Liver (tissue), 7 donors: ENCODE measurements at regions not wholly inside any gene's neighbourhood (a gene's known extent, or its start where the extent isn't known, plus 50 kb on each side); places are given as distances from the start of the nearest gene placed in this dataset.

ENCODE experiments used
- DNase-seq: peaks from one replicate; pipeline ENCODE4 v3.0.0-alpha.2; 2017; ENCODE audit warnings: low spot score
- H3K27ac ChIP-seq, 2 donors: one replicate each; pipeline ENCODE4 v1.7.0; 2013; ENCODE audit warnings: inconsistent platforms in 2 of 2, low read length in 2 of 2, control low read depth in 1 of 2, low read depth in 1 of 2, mild to moderate bottlenecking in 1 of 2
- H3K27me3 ChIP-seq, 4 donors: one replicate each; pipeline versions ENCODE4 v1.6.1 to v1.7.0; 2013; ENCODE audit warnings: low read length in 3 of 4, inconsistent platforms in 1 of 4, mild to moderate bottlenecking in 1 of 4, moderate library complexity in 1 of 4; ENCODE audit not compliant: control insufficient read depth in 4 of 4, insufficient read depth in 4 of 4
- H3K36me3 ChIP-seq, 4 donors: one replicate each; pipeline versions ENCODE4 v1.6.1 to v1.7.0; 2013; ENCODE audit warnings: low read length in 3 of 4, mild to moderate bottlenecking in 3 of 4, low read depth in 1 of 4, moderate library complexity in 1 of 4; ENCODE audit not compliant: control insufficient read depth in 4 of 4, insufficient read depth in 3 of 4
- H3K4me1 ChIP-seq, 4 donors: one replicate each; pipeline versions ENCODE4 v1.6.1 to v1.7.0; 2013; ENCODE audit warnings: low read length in 3 of 4, mild to moderate bottlenecking in 3 of 4, moderate library complexity in 1 of 4; ENCODE audit not compliant: control insufficient read depth in 4 of 4, insufficient read depth in 4 of 4
- H3K4me3 ChIP-seq, 3 donors: one replicate each; pipeline versions ENCODE4 v1.6.1 to v1.7.0; 2013; ENCODE audit warnings: low read length in 3 of 3, control low read depth in 1 of 3, low read depth in 1 of 3, mild to moderate bottlenecking in 1 of 3
- H3K9ac ChIP-seq, 2 donors: one replicate each; pipeline ENCODE4 v1.7.0; 2013; ENCODE audit warnings: low read length in 2 of 2, mild to moderate bottlenecking in 2 of 2, moderate library complexity in 2 of 2, control low read depth in 1 of 2, low read depth in 1 of 2
- H3K9me3 ChIP-seq, 4 donors: one replicate each; pipeline versions ENCODE4 v1.6.1 to v1.7.0; 2013; ENCODE audit warnings: low read length in 3 of 4; ENCODE audit not compliant: control insufficient read depth in 4 of 4
- FOXA1 ChIP-seq: IDR thresholded peaks from 2 replicates; pipeline ENCODE4 v1.6.1; 2016; ENCODE audit warnings: antibody characterized with exemption
- FOXA2 ChIP-seq: IDR thresholded peaks from 2 replicates; pipeline ENCODE4 v1.6.1; 2016; ENCODE audit warnings: antibody characterized with exemption
- GABPA ChIP-seq, 2 donors: IDR thresholded peaks in 1 of 2; conservative IDR thresholded peaks in 1 of 2; 2 replicates each; pipeline ENCODE4 v1.6.1; 2016; ENCODE audit warnings: antibody characterized with exemption in 2 of 2, mild to moderate bottlenecking in 1 of 2, moderate library complexity in 1 of 2
- HNF4A ChIP-seq, 2 donors: conservative IDR thresholded peaks; 2 replicates each; pipeline ENCODE4 v1.6.1; 2016; ENCODE audit warnings: antibody characterized with exemption in 2 of 2, mild to moderate bottlenecking in 2 of 2
- HNF4G ChIP-seq: IDR thresholded peaks from 2 replicates; pipeline ENCODE4 v1.6.1; 2016; ENCODE audit warnings: antibody characterized with exemption
- JUND ChIP-seq, 2 donors: IDR thresholded peaks; 2 replicates each; pipeline ENCODE4 v1.6.1; 2016; ENCODE audit warnings: antibody characterized with exemption in 2 of 2
- NR2F2 ChIP-seq: IDR thresholded peaks from 2 replicates; pipeline ENCODE4 v1.6.1; 2016; ENCODE audit warnings: antibody characterized with exemption
- RAD21 ChIP-seq, 2 donors: IDR thresholded peaks; 2 replicates each; pipeline ENCODE4 v1.6.1; 2016; ENCODE audit warnings: antibody characterized with exemption in 2 of 2, mild to moderate bottlenecking in 2 of 2
- RXRA ChIP-seq, 2 donors: IDR thresholded peaks; 2 replicates each; pipeline ENCODE4 v1.6.1; 2017 to 2018; ENCODE audit warnings: antibody characterized with exemption in 2 of 2, mild to moderate bottlenecking in 1 of 2
- SP1 ChIP-seq: IDR thresholded peaks from 2 replicates; pipeline ENCODE4 v1.6.1; 2018; ENCODE audit warnings: antibody characterized with exemption, mild to moderate bottlenecking
- TAF1 ChIP-seq: conservative IDR thresholded peaks from 2 replicates; pipeline ENCODE4 v1.6.1; 2016; ENCODE audit warnings: antibody characterized with exemption, mild to moderate bottlenecking
- YY1 ChIP-seq: IDR thresholded peaks from 2 replicates; pipeline ENCODE4 v1.6.1; 2016; ENCODE audit warnings: antibody characterized with exemption, mild to moderate bottlenecking
- WGBS: extraction: QIAGEN DNeasy Blood & Tissue Kit; methylation state at CpG from one replicate; pipeline ENCODE4 v1.1.7; 2013; 5-methylcytosine and 5-hydroxymethylcytosine counted together
- TF ChIP-seq, protein P1 (sequence below): IDR thresholded peaks from 2 replicates; pipeline ENCODE4 v1.6.1; 2016; ENCODE audit warnings: antibody characterized with exemption
- TF ChIP-seq, protein P2 (sequence below): IDR thresholded peaks from 2 replicates; pipeline ENCODE4 v1.6.1; 2016; ENCODE audit warnings: antibody characterized with exemption
- TF ChIP-seq, protein P3 (sequence below): IDR thresholded peaks from 2 replicates; pipeline ENCODE4 v1.6.1; 2016; ENCODE audit warnings: antibody characterized with exemption, mild to moderate bottlenecking
- TF ChIP-seq, protein P4 (sequence below): IDR thresholded peaks from 2 replicates; pipeline ENCODE4 v1.6.1; 2016; ENCODE audit warnings: antibody characterized with exemption
- donor health status: healthy.
- donor health status: healthy.
- donor health status: healthy.
- donor health status: healthy.

- H3K9me3 ChIP-seq, result no peaks in the 10 kb centered on the region
- H3K9ac ChIP-seq, result no peak overlapping the region
- TF ChIP-seq RXRA (IDR thresholded peaks at IDR 0.05) (no peak), SP1 (no peak), FOXA2 (no peak), TAF1 (no peak), JUND (IDR thresholded peaks at IDR 0.05) (no peak), HNF4A (conservative IDR thresholded peaks at IDR 0.05) (no peak), YY1 (no peak), RAD21 (IDR thresholded peaks at IDR 0.05) (no peak), NR2F2 (no peak)
- TF ChIP-seq, protein P1, sequence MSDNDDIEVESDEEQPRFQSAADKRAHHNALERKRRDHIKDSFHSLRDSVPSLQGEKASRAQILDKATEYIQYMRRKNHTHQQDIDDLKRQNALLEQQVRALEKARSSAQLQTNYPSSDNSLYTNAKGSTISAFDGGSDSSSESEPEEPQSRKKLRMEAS, result no peak
- TF ChIP-seq, protein P2, sequence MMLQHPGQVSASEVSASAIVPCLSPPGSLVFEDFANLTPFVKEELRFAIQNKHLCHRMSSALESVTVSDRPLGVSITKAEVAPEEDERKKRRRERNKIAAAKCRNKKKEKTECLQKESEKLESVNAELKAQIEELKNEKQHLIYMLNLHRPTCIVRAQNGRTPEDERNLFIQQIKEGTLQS, result no peak
- TF ChIP-seq, protein P3, sequence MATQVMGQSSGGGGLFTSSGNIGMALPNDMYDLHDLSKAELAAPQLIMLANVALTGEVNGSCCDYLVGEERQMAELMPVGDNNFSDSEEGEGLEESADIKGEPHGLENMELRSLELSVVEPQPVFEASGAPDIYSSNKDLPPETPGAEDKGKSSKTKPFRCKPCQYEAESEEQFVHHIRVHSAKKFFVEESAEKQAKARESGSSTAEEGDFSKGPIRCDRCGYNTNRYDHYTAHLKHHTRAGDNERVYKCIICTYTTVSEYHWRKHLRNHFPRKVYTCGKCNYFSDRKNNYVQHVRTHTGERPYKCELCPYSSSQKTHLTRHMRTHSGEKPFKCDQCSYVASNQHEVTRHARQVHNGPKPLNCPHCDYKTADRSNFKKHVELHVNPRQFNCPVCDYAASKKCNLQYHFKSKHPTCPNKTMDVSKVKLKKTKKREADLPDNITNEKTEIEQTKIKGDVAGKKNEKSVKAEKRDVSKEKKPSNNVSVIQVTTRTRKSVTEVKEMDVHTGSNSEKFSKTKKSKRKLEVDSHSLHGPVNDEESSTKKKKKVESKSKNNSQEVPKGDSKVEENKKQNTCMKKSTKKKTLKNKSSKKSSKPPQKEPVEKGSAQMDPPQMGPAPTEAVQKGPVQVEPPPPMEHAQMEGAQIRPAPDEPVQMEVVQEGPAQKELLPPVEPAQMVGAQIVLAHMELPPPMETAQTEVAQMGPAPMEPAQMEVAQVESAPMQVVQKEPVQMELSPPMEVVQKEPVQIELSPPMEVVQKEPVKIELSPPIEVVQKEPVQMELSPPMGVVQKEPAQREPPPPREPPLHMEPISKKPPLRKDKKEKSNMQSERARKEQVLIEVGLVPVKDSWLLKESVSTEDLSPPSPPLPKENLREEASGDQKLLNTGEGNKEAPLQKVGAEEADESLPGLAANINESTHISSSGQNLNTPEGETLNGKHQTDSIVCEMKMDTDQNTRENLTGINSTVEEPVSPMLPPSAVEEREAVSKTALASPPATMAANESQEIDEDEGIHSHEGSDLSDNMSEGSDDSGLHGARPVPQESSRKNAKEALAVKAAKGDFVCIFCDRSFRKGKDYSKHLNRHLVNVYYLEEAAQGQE, result no peak
- H3K4me1 ChIP-seq, result no peaks in the 10 kb centered on the region
- WGBS, result 90% methylated on average over 5 of the region's 5 CpGs
- H3K36me3 ChIP-seq, result no peaks in the 10 kb centered on the region
- no peak for DNase-seq
- no peaks in the 10 kb centered on the region for H3K27me3 ChIP-seq
- H3K27ac ChIP-seq, result no peak overlapping the region
- no peak overlapping the region for H3K4me3 ChIP-seq
Observed at GRCh38 chr5:89086390-89087086, 203.6 kb upstream of the MEF2C start.

DNA sequence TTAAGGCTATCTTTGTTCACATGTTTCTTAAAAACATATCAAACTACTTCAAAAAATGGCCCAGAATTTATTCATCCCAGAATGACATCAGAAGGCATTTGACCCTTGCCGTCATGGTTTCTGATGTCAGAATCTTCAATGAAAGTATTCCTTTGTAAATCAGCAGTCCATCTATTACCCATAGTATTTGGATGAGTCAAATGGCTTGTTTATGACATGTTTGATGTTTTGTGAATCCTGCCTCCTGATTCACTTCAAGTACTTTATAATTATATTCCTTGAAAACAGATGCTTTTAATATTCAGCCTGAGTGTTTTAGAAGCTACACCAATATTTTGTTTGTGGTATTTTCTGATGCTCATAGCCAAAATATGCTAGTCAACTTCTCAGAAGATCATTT, 200.8 kb upstream of the MEF2C start:
- H3K9ac ChIP-seq, result no peak overlapping the region

GRCh38 chr5:89081360-89081759, 198.4 kb upstream of the MEF2C start:
- H3K4me1 ChIP-seq, result no peaks in the 10 kb centered on the region
- TF ChIP-seq SP1, result no peak
- TF ChIP-seq FOXA2, result no peak
- TF ChIP-seq, protein P4, sequence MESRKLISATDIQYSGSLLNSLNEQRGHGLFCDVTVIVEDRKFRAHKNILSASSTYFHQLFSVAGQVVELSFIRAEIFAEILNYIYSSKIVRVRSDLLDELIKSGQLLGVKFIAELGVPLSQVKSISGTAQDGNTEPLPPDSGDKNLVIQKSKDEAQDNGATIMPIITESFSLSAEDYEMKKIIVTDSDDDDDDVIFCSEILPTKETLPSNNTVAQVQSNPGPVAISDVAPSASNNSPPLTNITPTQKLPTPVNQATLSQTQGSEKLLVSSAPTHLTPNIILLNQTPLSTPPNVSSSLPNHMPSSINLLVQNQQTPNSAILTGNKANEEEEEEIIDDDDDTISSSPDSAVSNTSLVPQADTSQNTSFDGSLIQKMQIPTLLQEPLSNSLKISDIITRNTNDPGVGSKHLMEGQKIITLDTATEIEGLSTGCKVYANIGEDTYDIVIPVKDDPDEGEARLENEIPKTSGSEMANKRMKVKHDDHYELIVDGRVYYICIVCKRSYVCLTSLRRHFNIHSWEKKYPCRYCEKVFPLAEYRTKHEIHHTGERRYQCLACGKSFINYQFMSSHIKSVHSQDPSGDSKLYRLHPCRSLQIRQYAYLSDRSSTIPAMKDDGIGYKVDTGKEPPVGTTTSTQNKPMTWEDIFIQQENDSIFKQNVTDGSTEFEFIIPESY, result no peak
- TF ChIP-seq GABPA (IDR thresholded peaks at IDR 0.05 in 1 of 2, conservative IDR thresholded peaks at IDR 0.05 in 1 of 2), result no peak
- TF ChIP-seq FOXA1, result no peak
- TF ChIP-seq, protein P3, result no peak
- no peak for TF ChIP-seq HNF4A (conservative IDR thresholded peaks at IDR 0.05)
- TF ChIP-seq TAF1, result no peak
- TF ChIP-seq HNF4G, result no peak
- no peak for TF ChIP-seq RXRA (IDR thresholded peaks at IDR 0.05)
- no peak for TF ChIP-seq RAD21 (IDR thresholded peaks at IDR 0.05)
- WGBS, result 91% methylated on average over 2 of the region's 2 CpGs
- no peak overlapping the region for H3K9ac ChIP-seq
- H3K27me3 ChIP-seq, result no peaks in the 10 kb centered on the region
- H3K4me3 ChIP-seq, result no peak overlapping the region
- no peaks in the 10 kb centered on the region for H3K9me3 ChIP-seq
- DNase-seq, result no peak
- no peak overlapping the region for H3K27ac ChIP-seq
- no peaks in the 10 kb centered on the region for H3K36me3 ChIP-seq

More for the DNA sequence above, 200.8 kb upstream of the MEF2C start:
- 88% methylated on average over 1 of the region's 1 CpG for WGBS
- Histone ChIP-seq H3K27ac (no peak overlapping the region), H3K36me3 (no peaks in the 10 kb centered on the region), H3K27me3 (no peaks in the 10 kb centered on the region), H3K4me1 (no peaks in the 10 kb centered on the region), H3K4me3 (no peak overlapping the region), H3K9me3 (no peaks in the 10 kb centered on the region)
- DNase-seq, result no peak
- TF ChIP-seq RXRA (IDR thresholded peaks at IDR 0.05), result no peak
